H1 (cell line): ENCODE measurements at regions not wholly inside any gene's neighbourhood (a gene's known extent, or its start where the extent isn't known, plus 50 kb on each side); places are given as distances from the start of the nearest gene placed in this dataset.

Experiments used
- CTCF ChIA-PET: fragments of 300-600 bp; sonication (Branson Sonifier 250); formaldehyde crosslinking; loops from one replicate; lab custom pipeline; 2021; ENCODE audit not compliant: partially characterized antibody; lab: Charles Lee
- POLR2A ChIA-PET: fragments of 300-600 bp; sonication (Branson Sonifier 250); formaldehyde crosslinking; loops from one replicate; lab custom pipeline; 2021; ENCODE audit warnings: inconsistent platforms; ENCODE audit not compliant: partially characterized antibody; lab: Charles Lee
- DNase-seq, 2 experiments: peaks; one replicate each; pipeline versions ENCODE4 v3.0.0 to v3.0.0-alpha.2; 2010 to 2022; ENCODE audit warnings: low spot score in 2 of 2, low read depth in 1 of 2, mixed read lengths in 1 of 2
- FAIRE-seq: peaks from 2 replicates; lab custom pipeline; 2011; peaks lifted over from hg19 to GRCh38; lab: Jason Lieb, UNC
- H2AFZ ChIP-seq: 2 replicates; pipeline ENCODE4 v1.8.1; 2012; ENCODE audit warnings: low read length, inconsistent platforms
- H2AK5ac ChIP-seq: 2 replicates; pipeline ENCODE4 v1.6.1; 2013; ENCODE audit warnings: low read depth, low read length
- H2BK120ac ChIP-seq: replicated peaks from 2 replicates; pipeline ENCODE3; 2013; ENCODE audit warnings: low read depth, low read length, inconsistent platforms
- H2BK12ac ChIP-seq: 2 replicates; pipeline ENCODE4 v1.6.1; 2013; ENCODE audit warnings: low read depth, low read length
- H2BK15ac ChIP-seq: 2 replicates; pipeline ENCODE4 v1.6.1; 2013; ENCODE audit warnings: low read length
- H2BK20ac ChIP-seq: 2 replicates; pipeline ENCODE4 v1.6.1; 2013; ENCODE audit warnings: low read length
- H2BK5ac ChIP-seq: 2 replicates; pipeline ENCODE4 v1.6.1; 2013; ENCODE audit warnings: low read depth, low read length
- H3K14ac ChIP-seq: 2 replicates; pipeline ENCODE4 v1.6.1; 2013; ENCODE audit warnings: inconsistent platforms; ENCODE audit not compliant: insufficient read length
- H3K18ac ChIP-seq: 2 replicates; pipeline ENCODE4 v1.6.1; 2013; ENCODE audit warnings: low read length; ENCODE audit errors: extremely low read depth
- H3K23ac ChIP-seq: 2 replicates; pipeline ENCODE4 v1.6.1; 2013; ENCODE audit warnings: inconsistent platforms; ENCODE audit not compliant: insufficient read length
- H3K23me2 ChIP-seq: 2 replicates; pipeline ENCODE4 v1.6.1; 2013; ENCODE audit warnings: low read depth, low read length
- H3K27ac ChIP-seq: 2 replicates; pipeline ENCODE4 v1.6.1; 2011; ENCODE audit warnings: low read depth, low read length, inconsistent platforms
- H3K27me3 ChIP-seq, 4 experiments: replicated peaks in 1 of 4; 1 replicate in 1 of 4; 2 replicates in 3 of 4; pipeline versions ENCODE4 v1.6.1 to v1.8.1; 2011 to 2013; ENCODE audit warnings: low read length in 3 of 4, mild to moderate bottlenecking in 3 of 4, inconsistent platforms in 2 of 4, mixed read lengths in 2 of 4, moderate library complexity in 1 of 4; ENCODE audit not compliant: control insufficient read depth in 3 of 4, insufficient read depth in 3 of 4; ENCODE audit errors: extremely low read depth in 1 of 4
- H3K36me3 ChIP-seq, 4 experiments: 2 replicates each; pipeline versions ENCODE4 v1.6.1 to v1.8.1; 2011 to 2013; ENCODE audit warnings: mild to moderate bottlenecking in 4 of 4, low read length in 3 of 4, moderate library complexity in 2 of 4, control low read depth in 1 of 4, inconsistent platforms in 1 of 4; ENCODE audit not compliant: insufficient read depth in 4 of 4, control insufficient read depth in 2 of 4
- H3K4ac ChIP-seq: replicated peaks from 2 replicates; pipeline ENCODE3; 2013; ENCODE audit warnings: low read length, low read depth, mixed read lengths, inconsistent platforms; ENCODE audit not compliant: insufficient read length
- H3K4me1 ChIP-seq, 4 experiments: replicated peaks in 1 of 4; 1 replicate in 1 of 4; 2 replicates in 3 of 4; pipeline versions ENCODE4 v1.6.1 to v1.8.1; 2011 to 2013; ENCODE audit warnings: low read length in 3 of 4, inconsistent platforms in 2 of 4, mixed read lengths in 1 of 4; ENCODE audit not compliant: insufficient read depth in 4 of 4, control insufficient read depth in 3 of 4
- H3K4me2 ChIP-seq, 2 experiments: 2 replicates each; pipeline versions ENCODE4 v1.6.1 to v1.8.1; 2011 to 2013; ENCODE audit warnings: low read depth in 2 of 2, low read length in 2 of 2, control low read depth in 1 of 2, inconsistent platforms in 1 of 2, mild to moderate bottlenecking in 1 of 2; ENCODE audit not compliant: insufficient read depth in 1 of 2
- H3K4me3 ChIP-seq, 4 experiments: fragments of 200-600, 300-600 bp in 1 of 4; sonication (generic), shearing (Covaris generic), sonication (Bioruptor Twin) in 1 of 4; 2 replicates each; pipeline versions ENCODE4 v1.5.1 to v1.8.1; 2011 to 2016; ENCODE audit warnings: low read length in 4 of 4, low read depth in 3 of 4, control low read depth in 2 of 4, inconsistent platforms in 2 of 4, mild to moderate bottlenecking in 2 of 4, mixed read lengths in 1 of 4, moderate library complexity in 1 of 4; ENCODE audit not compliant: insufficient read depth in 2 of 4; ENCODE audit errors: extremely low read depth in 1 of 4
- H3K56ac ChIP-seq: replicated peaks from 2 replicates; pipeline ENCODE3; 2013; ENCODE audit warnings: low read depth, mild to moderate bottlenecking, mixed read lengths, low read length, inconsistent platforms; ENCODE audit not compliant: insufficient read length
- H3K79me1 ChIP-seq: 2 replicates; pipeline ENCODE4 v1.6.1; 2013; ENCODE audit warnings: low read depth, low read length, control low read depth
- H3K79me2 ChIP-seq, 2 experiments: 2 replicates each; pipeline versions ENCODE4 v1.6.1 to v1.8.1; 2012 to 2013; ENCODE audit warnings: low read length in 2 of 2, mild to moderate bottlenecking in 2 of 2, inconsistent platforms in 1 of 2; ENCODE audit not compliant: insufficient read depth in 2 of 2, control insufficient read depth in 1 of 2
- H3K9ac ChIP-seq, 4 experiments: replicated peaks in 1 of 4; 1 replicate in 1 of 4; 2 replicates in 3 of 4; pipeline versions ENCODE4 v1.6.1 to v1.8.1; 2011 to 2013; ENCODE audit warnings: low read depth in 3 of 4, low read length in 3 of 4, control low read depth in 2 of 4, mild to moderate bottlenecking in 2 of 4, moderate library complexity in 2 of 4, inconsistent platforms in 1 of 4; ENCODE audit errors: extremely low read depth in 1 of 4
- H3K9me3 ChIP-seq, 2 experiments: 2 replicates each; pipeline versions ENCODE4 v1.6.1 to v1.8.1; 2012 to 2013; ENCODE audit warnings: mild to moderate bottlenecking in 2 of 2, moderate library complexity in 2 of 2, control low read depth in 1 of 2, inconsistent platforms in 1 of 2, low read depth in 1 of 2, low read length in 1 of 2, mixed read lengths in 1 of 2; ENCODE audit not compliant: insufficient read depth in 2 of 2
- H4K20me1 ChIP-seq, 2 experiments: replicated peaks in 1 of 2; 2 replicates each; pipeline versions ENCODE3 to v1.8.1; 2011 to 2013; ENCODE audit warnings: inconsistent platforms in 2 of 2, low read length in 2 of 2, mild to moderate bottlenecking in 1 of 2; ENCODE audit not compliant: insufficient read depth in 2 of 2, control insufficient read depth in 1 of 2
- H4K5ac ChIP-seq: 2 replicates; pipeline ENCODE4 v1.6.1; 2013; ENCODE audit warnings: low read length, low read depth, mixed read lengths, inconsistent platforms; ENCODE audit not compliant: insufficient read length
- H4K8ac ChIP-seq: 2 replicates; pipeline ENCODE4 v1.8.0; 2013; ENCODE audit warnings: mild to moderate bottlenecking, moderate library complexity, low read length, inconsistent platforms; ENCODE audit not compliant: insufficient read depth; ENCODE audit errors: extremely low read depth
- H4K91ac ChIP-seq: replicated peaks from 2 replicates; pipeline ENCODE3; 2013; ENCODE audit warnings: low read length, mixed read lengths, inconsistent platforms; ENCODE audit not compliant: insufficient read length
- BACH1 ChIP-seq: IDR thresholded peaks from 2 replicates; pipeline ENCODE4 v1.6.1; 2012; ENCODE audit warnings: low read length, improper control_type of control experiment
- CBX5 ChIP-seq: fragments of 300-800, 300-1000 bp; sonication (generic); IDR thresholded peaks from 2 replicates; pipeline ENCODE4 v1.7.1; 2016; ENCODE audit warnings: antibody characterized with exemption, low read length, low read depth
- CEBPB ChIP-seq: IDR thresholded peaks from 2 replicates; pipeline ENCODE4 v1.6.1; 2012; ENCODE audit warnings: low read depth, low read length
- CTBP2 ChIP-seq: IDR thresholded peaks from 2 replicates; pipeline ENCODE4 v1.7.0; 2011; ENCODE audit warnings: borderline replicate concordance, mild to moderate bottlenecking, moderate library complexity, mixed read lengths, low read length; ENCODE audit not compliant: insufficient read depth, insufficient read length
- EP300 ChIP-seq, 2 experiments: IDR thresholded peaks; 1 replicate in 1 of 2; 2 replicates in 1 of 2; pipeline ENCODE4 v1.6.1; 2011 to 2012; ENCODE audit warnings: low read depth in 2 of 2, low read length in 2 of 2, mild to moderate bottlenecking in 2 of 2, borderline replicate concordance in 1 of 2, inconsistent platforms in 1 of 2, moderate library complexity in 1 of 2
- HDAC2 ChIP-seq, 2 experiments: fragments of 300-600 bp in 1 of 2; sonication (generic) in 1 of 2; IDR thresholded peaks; 2 replicates each; pipeline ENCODE4 v1.6.1; 2011 to 2012; ENCODE audit warnings: low read depth in 2 of 2, low read length in 2 of 2, mild to moderate bottlenecking in 2 of 2, moderate library complexity in 2 of 2, borderline replicate concordance in 1 of 2, inconsistent platforms in 1 of 2
- HDAC6 ChIP-seq: IDR thresholded peaks from one replicate; pipeline ENCODE4 v1.7.1; 2012; ENCODE audit warnings: low read depth, mild to moderate bottlenecking, inconsistent platforms, low read length, moderate library complexity
- PHF8 ChIP-seq: fragments of 200-600 bp; sonication (generic); conservative IDR thresholded peaks from 2 replicates; pipeline ENCODE4 v1.7.1; 2012; ENCODE audit warnings: low read depth, mild to moderate bottlenecking, inconsistent platforms, low read length, moderate library complexity
- POU5F1 ChIP-seq: IDR thresholded peaks from 2 replicates; pipeline ENCODE4 v1.6.1; 2011; ENCODE audit warnings: low read depth, mild to moderate bottlenecking, low read length, moderate library complexity
- RXRA ChIP-seq: IDR thresholded peaks from 2 replicates; pipeline ENCODE4 v1.6.1; 2011; ENCODE audit warnings: low read depth, mild to moderate bottlenecking, low read length, moderate library complexity; ENCODE audit not compliant: insufficient read depth
- SP1 ChIP-seq: IDR thresholded peaks from 2 replicates; pipeline ENCODE4 v1.6.1; 2011; ENCODE audit warnings: low read depth, low read length
- SUZ12 ChIP-seq: fragments of 200-600 bp; sonication (generic); IDR thresholded peaks from 2 replicates; pipeline ENCODE4 v1.6.1; 2012; ENCODE audit warnings: mild to moderate bottlenecking, inconsistent platforms, low read length, moderate library complexity, mixed read lengths

- Histone ChIP-seq H3K14ac (no peak overlapping the region), H3K56ac (no peak overlapping the region), H2BK5ac (no peak overlapping the region), H3K27ac (no peak overlapping the region), H3K79me1 (no peaks in the 10 kb centered on the region), H3K36me3 (no peaks in the 10 kb centered on the region), H2BK20ac (no peak overlapping the region), H3K9ac (no peak overlapping the region), H2AFZ (no peak overlapping the region), H3K27me3 (no peaks in the 10 kb centered on the region), H2BK120ac (no peak overlapping the region), H2BK15ac (no peak overlapping the region), H3K4me3 (no peak overlapping the region), H3K4ac (no peak overlapping the region), H3K4me2 (no peak overlapping the region), H3K9me3 (no peaks in the 10 kb centered on the region), H4K91ac (no peak overlapping the region)
- POLR2A ChIA-PET = no interaction called here
- no peak for DNase-seq
- CTCF ChIA-PET = interaction anchor here (0.9 kb wide), 1 partner anchor 13 kb away, joined by 4 read pairs; no protein-coding TSS in a partner anchor
- TF ChIP-seq HDAC2 (IDR thresholded peaks at IDR 0.05; ENCODE audit: borderline replicate concordance in 1 of 2, low read depth in 2 of 2, low read length in 2 of 2) (no peak), POU5F1 (no peak), SP1 (no peak), HDAC6 (no peak), SUZ12 (no peak), PHF8 (no peak), CTBP2 (no peak), BACH1 (no peak), RXRA (no peak), CBX5 (no peak), EP300 (IDR thresholded peaks at IDR 0.05; ENCODE audit: borderline replicate concordance in 1 of 2, low read depth in 2 of 2, low read length in 2 of 2) (no peak), CEBPB (no peak)
- TF ChIP-seq, all 59 proteins: peak for 0
- Histone ChIP-seq H4K5ac (no peak overlapping the region), H3K79me2 (no peaks in the 10 kb centered on the region), H2AK5ac (no peak overlapping the region), H3K23ac (no peak overlapping the region), H4K8ac (no peak overlapping the region), H3K4me1 (no peaks in the 10 kb centered on the region), H4K20me1 (no peaks in the 10 kb centered on the region), H3K23me2 (no peaks in the 10 kb centered on the region), H3K18ac (no peak overlapping the region), H2BK12ac (no peak overlapping the region)
- FAIRE-seq = no peak
These were observed 1271.0 kb downstream of the BRINP3 start for GRCh38 chr1:189206617-189207016.
